GM23338 (cell line): ENCODE measurements at regions not wholly inside any gene's neighbourhood (a gene's known extent, or its start where the extent isn't known, plus 50 kb on each side); places are given as distances from the start of the nearest gene placed in this dataset.
"Not testable (repeated sequence)": the region's sequence is repeated elsewhere in the genome, so short reads cannot be mapped to it uniquely, and the experiment has no call there.

Experiments used
- ATAC-seq: fragments of 200-7000 bp; cut with Tn5 transposase; 3 replicates; pipeline ENCODE4 v1.9.1; 2020
- DNase-seq: peaks from one replicate; pipeline ENCODE4 v3.0.0-alpha.2; 2015; ENCODE audit warnings: low spot score
- H2AFZ ChIP-seq: fragments of 200-600 bp; sonication (generic); 2 replicates; pipeline ENCODE4 v1.8.0; 2016; ENCODE audit warnings: antibody characterized with exemption, mild to moderate bottlenecking, moderate library complexity
- H3F3A ChIP-seq: fragments of 200-600 bp; sonication (generic); replicated peaks from 2 replicates; pipeline ENCODE4 v1.8.0; 2017; ENCODE audit warnings: antibody characterized with exemption, mixed run types, low read depth
- H3K27ac ChIP-seq: fragments of 200-600 bp; sonication (generic); 2 replicates; pipeline ENCODE4 v1.6.1; 2016; ENCODE audit warnings: low read depth
- H3K27me3 ChIP-seq: fragments of 200-600 bp; sonication (generic); 2 replicates; pipeline ENCODE4 v1.8.0; 2016; ENCODE audit warnings: mild to moderate bottlenecking, mixed run types, moderate library complexity; ENCODE audit not compliant: insufficient read depth
- H3K36me3 ChIP-seq: fragments of 200-600 bp; sonication (generic); 2 replicates; pipeline ENCODE4 v1.8.0; 2016; ENCODE audit warnings: mild to moderate bottlenecking; ENCODE audit not compliant: insufficient read depth
- H3K4me1 ChIP-seq: fragments of 200-600 bp; sonication (generic); 2 replicates; pipeline ENCODE4 v1.8.0; 2016; ENCODE audit warnings: mild to moderate bottlenecking, moderate library complexity; ENCODE audit not compliant: insufficient read depth
- H3K4me2 ChIP-seq: fragments of 200-600 bp; sonication (generic); 2 replicates; pipeline ENCODE4 v1.7.1; 2017; ENCODE audit warnings: mixed run types
- H3K4me3 ChIP-seq: fragments of 200-600 bp; sonication (generic); 2 replicates; pipeline ENCODE4 v1.6.1; 2016; ENCODE audit warnings: mixed run types
- H3K79me2 ChIP-seq: fragments of 200-600 bp; sonication (generic); replicated peaks from 2 replicates; pipeline ENCODE4 v1.8.0; 2017; ENCODE audit warnings: mild to moderate bottlenecking; ENCODE audit not compliant: insufficient read depth
- H3K9me2 ChIP-seq: fragments of 200-600 bp; sonication (generic); 2 replicates; pipeline ENCODE4 v1.8.0; 2017; ENCODE audit not compliant: insufficient read depth
- H4K20me1 ChIP-seq: fragments of 200-600 bp; sonication (generic); replicated peaks from 2 replicates; pipeline ENCODE4 v1.8.0; 2017; ENCODE audit warnings: mild to moderate bottlenecking; ENCODE audit not compliant: insufficient read depth
- H3K27ac Mint-ChIP-seq: 2 replicates; pipeline ENCODE4 v1.8.0; 2020; ENCODE audit warnings: inconsistent platforms, mild to moderate bottlenecking, moderate library complexity, mixed read lengths
- H3K27me3 Mint-ChIP-seq: 3 replicates; pipeline ENCODE4 v1.8.0; 2022; ENCODE audit warnings: low read depth, mild to moderate bottlenecking, moderate library complexity, mixed read lengths, inconsistent platforms; ENCODE audit not compliant: insufficient read depth, poor library complexity
- H3K36me3 Mint-ChIP-seq: 3 replicates; pipeline ENCODE4 v1.8.0; 2021; ENCODE audit warnings: low read depth, mild to moderate bottlenecking, inconsistent platforms, moderate library complexity, mixed read lengths
- H3K4me1 Mint-ChIP-seq: 3 replicates; pipeline ENCODE4 v1.8.0; 2020; ENCODE audit warnings: mild to moderate bottlenecking, inconsistent platforms, mixed read lengths
- H3K4me3 Mint-ChIP-seq: 3 replicates; pipeline ENCODE4 v1.8.0; 2021; ENCODE audit warnings: moderate library complexity, mild to moderate bottlenecking, inconsistent platforms, mixed read lengths
- H3K9me3 Mint-ChIP-seq: 3 replicates; pipeline ENCODE4 v1.8.0; 2020; ENCODE audit warnings: moderate library complexity, mild to moderate bottlenecking, inconsistent platforms, mixed read lengths
- EZH2 ChIP-seq: fragments of 200-600 bp; sonication (generic); IDR thresholded peaks from one replicate; pipeline ENCODE4 v1.8.0; 2017; ENCODE audit warnings: antibody characterized with exemption, mild to moderate bottlenecking, low read depth; ENCODE audit not compliant: unreplicated experiment
- JUNB ChIP-seq: IDR thresholded peaks from one replicate; pipeline ENCODE4 v1.6.1; 2016; ENCODE audit warnings: antibody characterized with exemption; ENCODE audit not compliant: unreplicated experiment
- POLR2AphosphoS5 ChIP-seq: IDR thresholded peaks from 2 replicates; pipeline ENCODE4 v1.6.1; 2016; ENCODE audit warnings: antibody characterized with exemption, low read depth
- ZNF331 ChIP-seq: fragments of 250-450 bp; sonication (Bioruptor Pico); IDR thresholded peaks from 2 replicates; pipeline ENCODE4 v1.5.0; 2020; ENCODE audit warnings: low read depth, mild to moderate bottlenecking, moderate library complexity
- TF ChIP-seq, protein P1 (sequence below): IDR thresholded peaks from one replicate; pipeline ENCODE4 v1.6.1; 2018; ENCODE audit warnings: antibody characterized with exemption; ENCODE audit not compliant: unreplicated experiment
- TF ChIP-seq, protein P2 (sequence below), 2 experiments: fragments of 200-600 bp in 1 of 2; sonication (generic) in 1 of 2; conservative IDR thresholded peaks; 2 replicates each; pipeline versions ENCODE4 v1.5.1 to v1.6.1; 2016 to 2017; ENCODE audit warnings: antibody characterized with exemption in 2 of 2, low read depth in 2 of 2, mild to moderate bottlenecking in 2 of 2, moderate library complexity in 1 of 2
- TF ChIP-seq, protein P3 (sequence below): IDR thresholded peaks from 2 replicates; pipeline ENCODE4 v1.6.1; 2016; ENCODE audit warnings: antibody characterized with exemption

DNA sequence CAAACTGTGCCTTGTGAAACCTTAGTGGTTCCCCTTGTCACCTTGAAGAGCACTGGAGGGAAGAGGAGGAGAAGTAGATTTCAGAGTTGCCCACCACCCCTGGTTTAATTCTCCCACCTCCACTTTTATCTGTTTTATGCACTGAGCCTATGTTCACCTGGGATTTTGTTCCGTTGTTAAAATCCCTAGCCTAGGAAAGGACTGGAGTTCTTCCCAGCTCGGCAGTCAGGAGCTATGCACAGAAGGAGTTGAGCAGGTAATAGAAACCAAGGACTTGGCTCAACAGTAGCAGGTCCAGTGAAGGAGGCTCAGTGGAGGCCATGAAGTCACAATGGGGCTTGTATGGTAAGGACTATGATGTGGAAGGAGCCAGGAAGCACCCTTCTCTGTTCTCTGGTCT, 182.4 kb upstream of the ADRA1D start (continued):
- TF ChIP-seq, protein P1, sequence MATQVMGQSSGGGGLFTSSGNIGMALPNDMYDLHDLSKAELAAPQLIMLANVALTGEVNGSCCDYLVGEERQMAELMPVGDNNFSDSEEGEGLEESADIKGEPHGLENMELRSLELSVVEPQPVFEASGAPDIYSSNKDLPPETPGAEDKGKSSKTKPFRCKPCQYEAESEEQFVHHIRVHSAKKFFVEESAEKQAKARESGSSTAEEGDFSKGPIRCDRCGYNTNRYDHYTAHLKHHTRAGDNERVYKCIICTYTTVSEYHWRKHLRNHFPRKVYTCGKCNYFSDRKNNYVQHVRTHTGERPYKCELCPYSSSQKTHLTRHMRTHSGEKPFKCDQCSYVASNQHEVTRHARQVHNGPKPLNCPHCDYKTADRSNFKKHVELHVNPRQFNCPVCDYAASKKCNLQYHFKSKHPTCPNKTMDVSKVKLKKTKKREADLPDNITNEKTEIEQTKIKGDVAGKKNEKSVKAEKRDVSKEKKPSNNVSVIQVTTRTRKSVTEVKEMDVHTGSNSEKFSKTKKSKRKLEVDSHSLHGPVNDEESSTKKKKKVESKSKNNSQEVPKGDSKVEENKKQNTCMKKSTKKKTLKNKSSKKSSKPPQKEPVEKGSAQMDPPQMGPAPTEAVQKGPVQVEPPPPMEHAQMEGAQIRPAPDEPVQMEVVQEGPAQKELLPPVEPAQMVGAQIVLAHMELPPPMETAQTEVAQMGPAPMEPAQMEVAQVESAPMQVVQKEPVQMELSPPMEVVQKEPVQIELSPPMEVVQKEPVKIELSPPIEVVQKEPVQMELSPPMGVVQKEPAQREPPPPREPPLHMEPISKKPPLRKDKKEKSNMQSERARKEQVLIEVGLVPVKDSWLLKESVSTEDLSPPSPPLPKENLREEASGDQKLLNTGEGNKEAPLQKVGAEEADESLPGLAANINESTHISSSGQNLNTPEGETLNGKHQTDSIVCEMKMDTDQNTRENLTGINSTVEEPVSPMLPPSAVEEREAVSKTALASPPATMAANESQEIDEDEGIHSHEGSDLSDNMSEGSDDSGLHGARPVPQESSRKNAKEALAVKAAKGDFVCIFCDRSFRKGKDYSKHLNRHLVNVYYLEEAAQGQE, result no peak
- no peak for TF ChIP-seq POLR2AphosphoS5
- TF ChIP-seq, protein P2, sequence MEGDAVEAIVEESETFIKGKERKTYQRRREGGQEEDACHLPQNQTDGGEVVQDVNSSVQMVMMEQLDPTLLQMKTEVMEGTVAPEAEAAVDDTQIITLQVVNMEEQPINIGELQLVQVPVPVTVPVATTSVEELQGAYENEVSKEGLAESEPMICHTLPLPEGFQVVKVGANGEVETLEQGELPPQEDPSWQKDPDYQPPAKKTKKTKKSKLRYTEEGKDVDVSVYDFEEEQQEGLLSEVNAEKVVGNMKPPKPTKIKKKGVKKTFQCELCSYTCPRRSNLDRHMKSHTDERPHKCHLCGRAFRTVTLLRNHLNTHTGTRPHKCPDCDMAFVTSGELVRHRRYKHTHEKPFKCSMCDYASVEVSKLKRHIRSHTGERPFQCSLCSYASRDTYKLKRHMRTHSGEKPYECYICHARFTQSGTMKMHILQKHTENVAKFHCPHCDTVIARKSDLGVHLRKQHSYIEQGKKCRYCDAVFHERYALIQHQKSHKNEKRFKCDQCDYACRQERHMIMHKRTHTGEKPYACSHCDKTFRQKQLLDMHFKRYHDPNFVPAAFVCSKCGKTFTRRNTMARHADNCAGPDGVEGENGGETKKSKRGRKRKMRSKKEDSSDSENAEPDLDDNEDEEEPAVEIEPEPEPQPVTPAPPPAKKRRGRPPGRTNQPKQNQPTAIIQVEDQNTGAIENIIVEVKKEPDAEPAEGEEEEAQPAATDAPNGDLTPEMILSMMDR (conservative IDR thresholded peaks at IDR 0.05; ENCODE audit: low read depth in 2 of 2), result no peak
- no peak for TF ChIP-seq JUNB

DNA sequence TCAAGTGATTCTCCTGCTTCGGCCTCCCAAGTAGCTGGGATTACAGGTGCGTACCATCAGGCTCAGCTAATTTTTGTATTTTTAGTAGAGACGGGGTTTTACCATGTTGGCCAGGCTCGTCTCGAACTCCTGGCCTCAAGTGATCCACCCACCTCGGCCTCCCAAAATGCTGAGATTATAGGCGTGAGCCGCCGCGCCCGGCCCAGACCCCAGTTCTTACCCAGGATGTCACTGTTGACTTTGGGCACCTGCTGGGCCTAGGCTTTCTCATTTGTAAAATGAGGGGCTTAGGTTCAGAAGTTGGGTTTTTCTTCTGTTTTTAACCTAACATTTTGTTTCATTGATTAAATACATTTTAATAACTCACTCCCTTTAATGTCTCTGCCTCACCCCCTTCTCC, 181.7 kb upstream of the ADRA1D start:
- H3K4me3 ChIP-seq, H3K4me3 Mint-ChIP-seq, H4K20me1 ChIP-seq, H3K27ac Mint-ChIP-seq, H3K27ac ChIP-seq, H3K27me3 ChIP-seq, H3K4me2 ChIP-seq, H3K9me2 ChIP-seq, H3K36me3 ChIP-seq, H3K36me3 Mint-ChIP-seq, H3K27me3 Mint-ChIP-seq, H2AFZ ChIP-seq, H3K79me2 ChIP-seq, H3K4me1 Mint-ChIP-seq, H3K9me3 Mint-ChIP-seq, H3F3A ChIP-seq, H3K4me1 ChIP-seq, DNase-seq, ATAC-seq: not testable (repeated sequence)

DNA sequence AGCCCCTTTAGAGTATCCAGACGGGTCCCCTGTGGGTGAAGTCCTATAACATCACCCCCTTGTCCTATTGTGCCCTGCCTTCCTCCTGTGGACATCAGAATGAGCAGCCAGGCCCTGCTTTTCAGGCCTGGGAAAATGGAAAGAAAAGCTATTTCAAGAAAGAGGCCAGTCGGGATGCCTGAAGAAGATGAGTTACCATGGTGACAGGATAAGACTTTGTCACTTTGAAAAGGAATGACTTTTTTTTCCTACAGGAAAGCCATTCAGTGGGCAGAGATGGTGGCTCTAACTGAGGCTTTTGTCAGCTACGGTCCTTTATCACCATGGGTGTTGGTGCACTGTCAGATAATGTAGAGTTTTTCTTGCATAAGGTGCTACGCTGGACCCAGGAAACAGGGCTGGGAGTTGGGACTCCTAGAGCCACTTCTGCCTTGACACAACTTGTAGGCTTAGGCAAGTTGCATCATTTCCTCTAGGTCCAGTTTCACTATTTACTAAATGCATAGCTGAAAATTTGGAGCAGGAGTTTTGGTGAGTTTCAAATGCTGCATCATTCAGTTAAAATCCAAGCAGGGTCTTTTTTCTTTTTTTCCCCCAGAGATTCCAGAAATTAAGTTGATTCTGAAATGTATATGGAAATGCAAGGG, 179.0 kb upstream of the ADRA1D start:
- no peaks in the 10 kb centered on the region for H3K27me3 Mint-ChIP-seq
- no peak overlapping the region for H3K4me3 Mint-ChIP-seq
- H3K27ac Mint-ChIP-seq, result no peak overlapping the region
- TF ChIP-seq, protein P2 (conservative IDR thresholded peaks at IDR 0.05; ENCODE audit: low read depth in 2 of 2), result no peak
- TF ChIP-seq ZNF331 (CRISPR knock-in tag), result no peak
- no peak for TF ChIP-seq EZH2
- TF ChIP-seq, protein P3, sequence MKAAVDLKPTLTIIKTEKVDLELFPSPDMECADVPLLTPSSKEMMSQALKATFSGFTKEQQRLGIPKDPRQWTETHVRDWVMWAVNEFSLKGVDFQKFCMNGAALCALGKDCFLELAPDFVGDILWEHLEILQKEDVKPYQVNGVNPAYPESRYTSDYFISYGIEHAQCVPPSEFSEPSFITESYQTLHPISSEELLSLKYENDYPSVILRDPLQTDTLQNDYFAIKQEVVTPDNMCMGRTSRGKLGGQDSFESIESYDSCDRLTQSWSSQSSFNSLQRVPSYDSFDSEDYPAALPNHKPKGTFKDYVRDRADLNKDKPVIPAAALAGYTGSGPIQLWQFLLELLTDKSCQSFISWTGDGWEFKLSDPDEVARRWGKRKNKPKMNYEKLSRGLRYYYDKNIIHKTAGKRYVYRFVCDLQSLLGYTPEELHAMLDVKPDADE, result no peak

More for the DNA sequence above, 179.0 kb upstream of the ADRA1D start:
- ATAC-seq (no peak), DNase-seq (peak; percentile 9)
- Histone ChIP-seq H3K4me1 (no peaks in the 10 kb centered on the region), H3K27ac (no peak overlapping the region), H3F3A (no peaks in the 10 kb centered on the region), H3K9me2 (0 out of 2 replicates have a peak, but pooled peaks cover 3% of the 10 kb centered on the region), H2AFZ (peak overlapping the region; percentile 91), H3K4me3 (no peak overlapping the region), H4K20me1 (no peaks in the 10 kb centered on the region), H3K4me2 (no peak overlapping the region), H3K27me3 (no peaks in the 10 kb centered on the region), H3K79me2 (no peaks in the 10 kb centered on the region), H3K36me3 (no peaks in the 10 kb centered on the region)
- Mint-ChIP-seq H3K36me3 (no peaks in the 10 kb centered on the region), H3K4me1 (no peaks in the 10 kb centered on the region), H3K9me3 (no peaks in the 10 kb centered on the region)
